ENCODE measurements at regions not wholly inside any gene's neighbourhood (a gene's known extent, or its start where the extent isn't known, plus 50 kb on each side); places are given as distances from the start of the nearest gene placed in this dataset.

DNA sequence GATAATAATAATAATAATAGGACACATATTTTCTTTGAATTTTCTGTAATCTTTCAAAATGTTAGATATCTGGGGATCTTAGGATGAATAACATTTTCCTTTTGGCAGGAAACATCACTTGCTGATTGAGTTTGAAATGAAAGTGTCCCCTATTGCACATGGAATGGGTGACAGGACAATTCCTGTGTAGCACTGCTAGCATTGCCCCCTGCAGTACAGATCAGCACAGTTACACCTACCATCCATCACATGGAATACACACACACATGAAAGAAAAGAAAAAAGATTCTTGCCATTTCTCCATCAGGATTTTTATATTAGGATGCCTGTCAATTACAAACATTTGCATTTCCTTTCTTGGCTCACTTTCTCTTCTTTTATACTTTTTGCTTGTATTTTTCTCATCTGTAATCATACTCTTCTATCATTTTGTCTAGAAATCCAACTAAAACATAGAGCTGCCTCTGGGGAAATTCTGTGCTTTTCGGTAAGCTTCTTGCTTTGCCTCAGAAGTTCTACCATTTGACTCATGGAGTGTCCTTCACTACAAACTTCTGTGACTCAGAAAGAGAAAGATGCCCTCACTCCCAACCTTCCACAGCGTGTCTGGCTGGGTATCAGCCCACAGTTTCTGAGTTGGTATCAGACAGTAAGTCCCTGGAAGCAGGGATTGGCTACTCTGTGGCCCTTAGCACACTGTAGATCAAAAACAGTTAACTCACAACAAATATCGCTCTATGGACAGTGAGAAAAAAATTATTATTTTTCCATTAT is 641.2 kb downstream of the PTPRC start:
- TF ChIP-seq CSDC2 (CRISPR knock-in tag; IDR thresholded peaks at IDR 0.05), result no peak
- TF ChIP-seq ARNTL (CRISPR knock-in tag; IDR thresholded peaks at IDR 0.05; ENCODE audit: borderline replicate concordance, low read depth), result no peak
- no peak for TF ChIP-seq OSR1 (CRISPR knock-in tag; IDR thresholded peaks at IDR 0.05)
- TF ChIP-seq, protein P1, sequence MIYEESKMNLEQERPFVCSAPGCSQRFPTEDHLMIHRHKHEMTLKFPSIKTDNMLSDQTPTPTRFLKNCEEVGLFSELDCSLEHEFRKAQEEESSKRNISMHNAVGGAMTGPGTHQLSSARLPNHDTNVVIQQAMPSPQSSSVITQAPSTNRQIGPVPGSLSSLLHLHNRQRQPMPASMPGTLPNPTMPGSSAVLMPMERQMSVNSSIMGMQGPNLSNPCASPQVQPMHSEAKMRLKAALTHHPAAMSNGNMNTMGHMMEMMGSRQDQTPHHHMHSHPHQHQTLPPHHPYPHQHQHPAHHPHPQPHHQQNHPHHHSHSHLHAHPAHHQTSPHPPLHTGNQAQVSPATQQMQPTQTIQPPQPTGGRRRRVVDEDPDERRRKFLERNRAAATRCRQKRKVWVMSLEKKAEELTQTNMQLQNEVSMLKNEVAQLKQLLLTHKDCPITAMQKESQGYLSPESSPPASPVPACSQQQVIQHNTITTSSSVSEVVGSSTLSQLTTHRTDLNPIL (CRISPR knock-in tag; IDR thresholded peaks at IDR 0.05; ENCODE audit: low read depth), result no peak
- no peak for TF ChIP-seq ESRRG (CRISPR knock-in tag; IDR thresholded peaks at IDR 0.05)
- TF ChIP-seq ZNF565 (CRISPR knock-in tag; conservative IDR thresholded peaks at IDR 0.05; ENCODE audit: low read depth), result no peak
- TF ChIP-seq ZNF8 (CRISPR knock-in tag; IDR thresholded peaks at IDR 0.05), result no peak
- TF ChIP-seq PPARA (CRISPR knock-in tag; IDR thresholded peaks at IDR 0.05; ENCODE audit: borderline replicate concordance), result no peak
- TF ChIP-seq TOX (CRISPR knock-in tag; IDR thresholded peaks at IDR 0.05; ENCODE audit: borderline replicate concordance), result no peak
- no peak for TF ChIP-seq ZNF70 (CRISPR knock-in tag; IDR thresholded peaks at IDR 0.05)
- peak; percentile 61; the same call in 2 of the 3 replicates for ATAC-seq

DNA sequence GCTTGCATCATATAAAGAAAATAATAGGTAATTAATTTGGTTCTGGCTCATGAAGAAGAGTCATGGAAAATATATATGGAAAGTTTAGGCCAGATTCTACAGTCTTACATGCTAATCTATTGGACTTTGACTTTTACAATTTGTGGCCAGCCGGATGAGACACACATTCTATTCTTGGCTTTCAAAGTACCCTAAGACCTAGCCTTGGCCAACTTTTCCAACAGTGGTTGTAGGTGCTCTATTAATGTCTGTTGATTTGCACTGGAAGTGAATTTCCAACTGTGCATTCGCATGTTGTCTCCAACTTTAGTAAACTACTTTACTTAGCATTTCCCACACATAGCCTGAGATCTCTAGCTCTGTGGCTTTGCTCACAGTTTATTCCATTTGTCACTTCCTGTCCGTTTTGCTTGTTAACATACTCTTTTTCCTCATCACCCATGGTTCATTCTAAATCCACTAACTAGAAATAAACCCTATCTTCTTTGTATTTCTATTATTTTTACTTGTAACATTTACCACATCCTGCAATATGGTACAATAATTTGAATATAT is 644.0 kb downstream of the PTPRC start:
- TF ChIP-seq ARNTL (CRISPR knock-in tag; IDR thresholded peaks at IDR 0.05; ENCODE audit: borderline replicate concordance, low read depth) (no peak), TOX (CRISPR knock-in tag; IDR thresholded peaks at IDR 0.05; ENCODE audit: borderline replicate concordance) (no peak), ZFP3 (CRISPR knock-in tag; IDR thresholded peaks at IDR 0.05) (no peak), ZNF565 (CRISPR knock-in tag; conservative IDR thresholded peaks at IDR 0.05; ENCODE audit: low read depth) (no peak), ZC3H10 (CRISPR knock-in tag; IDR thresholded peaks at IDR 0.05) (no peak), TCF4 (CRISPR knock-in tag; IDR thresholded peaks at IDR 0.05; ENCODE audit: borderline replicate concordance) (no peak), PPARA (CRISPR knock-in tag; IDR thresholded peaks at IDR 0.05; ENCODE audit: borderline replicate concordance) (no peak), GLIS3 (CRISPR knock-in tag; IDR thresholded peaks at IDR 0.05) (no peak), ZNF8 (CRISPR knock-in tag; IDR thresholded peaks at IDR 0.05) (no peak), ZNF70 (CRISPR knock-in tag; IDR thresholded peaks at IDR 0.05) (no peak), ISL1 (CRISPR knock-in tag; IDR thresholded peaks at IDR 0.05) (no peak), ESRRG (CRISPR knock-in tag; IDR thresholded peaks at IDR 0.05) (no peak), CSDC2 (CRISPR knock-in tag; IDR thresholded peaks at IDR 0.05) (no peak)
- TF ChIP-seq, protein P2, sequence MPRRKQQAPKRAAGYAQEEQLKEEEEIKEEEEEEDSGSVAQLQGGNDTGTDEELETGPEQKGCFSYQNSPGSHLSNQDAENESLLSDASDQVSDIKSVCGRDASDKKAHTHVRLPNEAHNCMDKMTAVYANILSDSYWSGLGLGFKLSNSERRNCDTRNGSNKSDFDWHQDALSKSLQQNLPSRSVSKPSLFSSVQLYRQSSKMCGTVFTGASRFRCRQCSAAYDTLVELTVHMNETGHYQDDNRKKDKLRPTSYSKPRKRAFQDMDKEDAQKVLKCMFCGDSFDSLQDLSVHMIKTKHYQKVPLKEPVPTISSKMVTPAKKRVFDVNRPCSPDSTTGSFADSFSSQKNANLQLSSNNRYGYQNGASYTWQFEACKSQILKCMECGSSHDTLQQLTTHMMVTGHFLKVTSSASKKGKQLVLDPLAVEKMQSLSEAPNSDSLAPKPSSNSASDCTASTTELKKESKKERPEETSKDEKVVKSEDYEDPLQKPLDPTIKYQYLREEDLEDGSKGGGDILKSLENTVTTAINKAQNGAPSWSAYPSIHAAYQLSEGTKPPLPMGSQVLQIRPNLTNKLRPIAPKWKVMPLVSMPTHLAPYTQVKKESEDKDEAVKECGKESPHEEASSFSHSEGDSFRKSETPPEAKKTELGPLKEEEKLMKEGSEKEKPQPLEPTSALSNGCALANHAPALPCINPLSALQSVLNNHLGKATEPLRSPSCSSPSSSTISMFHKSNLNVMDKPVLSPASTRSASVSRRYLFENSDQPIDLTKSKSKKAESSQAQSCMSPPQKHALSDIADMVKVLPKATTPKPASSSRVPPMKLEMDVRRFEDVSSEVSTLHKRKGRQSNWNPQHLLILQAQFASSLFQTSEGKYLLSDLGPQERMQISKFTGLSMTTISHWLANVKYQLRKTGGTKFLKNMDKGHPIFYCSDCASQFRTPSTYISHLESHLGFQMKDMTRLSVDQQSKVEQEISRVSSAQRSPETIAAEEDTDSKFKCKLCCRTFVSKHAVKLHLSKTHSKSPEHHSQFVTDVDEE (CRISPR knock-in tag; IDR thresholded peaks at IDR 0.05), result no peak
- ATAC-seq, result no peak

DNA sequence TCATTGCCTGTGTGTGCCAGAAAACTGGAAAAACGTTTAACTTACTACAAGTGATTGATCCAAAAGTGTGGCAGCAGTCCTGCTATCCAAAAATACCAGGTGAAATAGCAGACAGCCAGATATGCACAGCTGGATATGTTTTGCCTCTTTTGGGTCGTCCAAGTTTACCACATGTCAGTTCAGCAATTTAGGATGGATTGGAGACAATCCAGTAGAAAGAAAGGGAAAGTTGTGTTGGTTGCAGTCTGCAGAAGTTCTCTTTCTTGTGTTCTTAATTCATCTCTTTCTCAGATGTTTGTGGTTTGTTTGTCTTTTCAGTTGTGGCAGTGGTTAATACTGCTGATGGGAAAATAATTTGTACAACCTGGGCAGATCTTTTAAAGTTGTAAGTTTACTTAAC is 645.0 kb downstream of the PTPRC start:
- ATAC-seq, result no peak
- no peak for TF ChIP-seq ARNTL (CRISPR knock-in tag; IDR thresholded peaks at IDR 0.05; ENCODE audit: borderline replicate concordance, low read depth)
- TF ChIP-seq, protein P1 (CRISPR knock-in tag; IDR thresholded peaks at IDR 0.05; ENCODE audit: low read depth), result no peak
- TF ChIP-seq ZFP30 (CRISPR knock-in tag; IDR thresholded peaks at IDR 0.05), result no peak
- TF ChIP-seq CSDC2 (CRISPR knock-in tag; IDR thresholded peaks at IDR 0.05), result no peak
- TF ChIP-seq ZNF70 (CRISPR knock-in tag; IDR thresholded peaks at IDR 0.05), result no peak
- TF ChIP-seq TOX (CRISPR knock-in tag; IDR thresholded peaks at IDR 0.05; ENCODE audit: borderline replicate concordance), result no peak
- no peak for TF ChIP-seq ZNF565 (CRISPR knock-in tag; conservative IDR thresholded peaks at IDR 0.05; ENCODE audit: low read depth)
- TF ChIP-seq ZC3H10 (CRISPR knock-in tag; IDR thresholded peaks at IDR 0.05), result no peak
- TF ChIP-seq RARB (CRISPR knock-in tag; IDR thresholded peaks at IDR 0.05), result no peak
- TF ChIP-seq, protein P3, sequence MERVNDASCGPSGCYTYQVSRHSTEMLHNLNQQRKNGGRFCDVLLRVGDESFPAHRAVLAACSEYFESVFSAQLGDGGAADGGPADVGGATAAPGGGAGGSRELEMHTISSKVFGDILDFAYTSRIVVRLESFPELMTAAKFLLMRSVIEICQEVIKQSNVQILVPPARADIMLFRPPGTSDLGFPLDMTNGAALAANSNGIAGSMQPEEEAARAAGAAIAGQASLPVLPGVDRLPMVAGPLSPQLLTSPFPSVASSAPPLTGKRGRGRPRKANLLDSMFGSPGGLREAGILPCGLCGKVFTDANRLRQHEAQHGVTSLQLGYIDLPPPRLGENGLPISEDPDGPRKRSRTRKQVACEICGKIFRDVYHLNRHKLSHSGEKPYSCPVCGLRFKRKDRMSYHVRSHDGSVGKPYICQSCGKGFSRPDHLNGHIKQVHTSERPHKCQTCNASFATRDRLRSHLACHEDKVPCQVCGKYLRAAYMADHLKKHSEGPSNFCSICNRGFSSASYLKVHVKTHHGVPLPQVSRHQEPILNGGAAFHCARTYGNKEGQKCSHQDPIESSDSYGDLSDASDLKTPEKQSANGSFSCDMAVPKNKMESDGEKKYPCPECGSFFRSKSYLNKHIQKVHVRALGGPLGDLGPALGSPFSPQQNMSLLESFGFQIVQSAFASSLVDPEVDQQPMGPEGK (CRISPR knock-in tag; IDR thresholded peaks at IDR 0.05; ENCODE audit: borderline replicate concordance), result no peak
- no peak for TF ChIP-seq GLIS3 (CRISPR knock-in tag; IDR thresholded peaks at IDR 0.05)
- no peak for TF ChIP-seq SNAI2 (CRISPR knock-in tag; IDR thresholded peaks at IDR 0.05)
- no peak for TF ChIP-seq ESRRG (CRISPR knock-in tag; IDR thresholded peaks at IDR 0.05)
